ENCODE measurements at regions not wholly inside any gene's neighbourhood (a gene's known extent, or its start where the extent isn't known, plus 50 kb on each side); places are given as distances from the start of the nearest gene placed in this dataset.
"Not testable (repeated sequence)": the region's sequence is repeated elsewhere in the genome, so short reads cannot be mapped to it uniquely, and the experiment has no call there.

DNA sequence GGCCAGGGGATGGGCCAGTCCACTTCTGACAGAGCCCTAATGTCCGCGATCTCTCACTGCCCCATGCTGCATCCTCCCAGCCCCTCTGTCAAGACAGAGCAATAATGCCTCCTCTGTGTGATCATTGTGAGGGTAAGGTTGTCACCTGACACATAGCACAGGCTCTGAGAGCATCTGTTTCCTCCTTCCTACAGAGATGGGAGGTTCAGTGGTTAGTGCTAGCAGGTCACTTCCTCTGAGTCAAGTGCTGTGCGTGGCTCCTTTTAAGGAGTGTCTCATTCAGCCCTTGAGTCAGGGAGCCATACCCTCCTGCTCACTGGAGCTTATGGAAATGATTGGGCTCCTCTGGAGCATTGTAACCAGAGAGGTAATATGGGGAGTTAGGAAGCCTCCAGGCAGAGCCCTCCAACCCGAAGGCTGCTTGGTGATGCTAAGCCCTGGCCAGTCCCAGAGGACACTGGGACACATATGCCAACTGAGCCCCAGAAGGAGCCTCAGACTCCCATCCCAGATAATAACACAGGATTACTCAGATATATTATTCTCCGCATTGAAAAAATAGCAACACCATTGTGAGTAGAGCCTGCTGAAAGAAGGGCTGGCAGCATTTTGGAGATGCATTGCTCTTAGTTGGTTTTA is 189.0 kb downstream of the GALNT1 start:
- DNase-seq = no peak

- no peak for DNase-seq
Measured at GRCh38 chr18:35771172-35771571, 189.6 kb downstream of the GALNT1 start.

GRCh38 chr18:35775887-35776286 is 194.3 kb downstream of the GALNT1 start:
- DNase-seq = no peak

DNA sequence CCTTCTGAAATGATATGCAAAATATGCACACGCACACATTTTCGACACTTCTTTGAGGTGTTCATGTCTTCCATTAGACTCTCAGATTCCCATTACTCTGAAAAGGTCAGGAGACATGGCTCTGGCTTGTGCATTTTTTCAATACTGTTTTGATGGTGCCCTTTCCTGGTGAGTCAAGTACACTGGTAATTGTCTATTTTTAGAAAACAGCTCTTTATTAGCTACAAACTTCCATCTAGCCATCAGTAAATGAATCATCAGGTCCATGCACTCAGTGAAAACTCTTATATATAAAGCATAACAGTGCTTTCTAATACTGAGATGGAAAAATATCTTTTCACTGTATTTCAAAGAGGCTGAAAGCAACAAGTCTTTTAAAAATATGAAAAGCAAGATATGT is 194.9 kb downstream of the GALNT1 start:
- no peak for DNase-seq

DNA sequence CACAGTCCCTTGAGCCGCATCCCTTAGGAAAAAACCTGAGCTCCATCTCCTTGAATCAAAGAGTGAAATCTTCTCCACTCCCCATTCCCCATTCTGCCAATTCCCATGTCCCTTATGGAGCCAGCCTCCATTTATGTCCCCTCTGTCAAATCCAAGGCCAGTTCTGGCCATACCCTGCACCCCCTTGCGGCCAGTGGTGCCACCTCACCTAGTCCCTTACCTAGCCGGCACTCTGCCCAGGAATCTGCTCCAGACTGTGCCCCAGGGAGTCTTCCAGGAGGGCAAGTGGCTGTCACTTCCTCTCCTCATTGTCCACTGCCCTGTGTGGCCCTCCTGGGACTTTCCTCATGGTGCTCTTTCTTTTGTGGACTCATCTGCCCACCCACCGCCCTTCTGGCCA is 195.4 kb upstream of the RMP24 start:
- DNase-seq = no peak

DNA sequence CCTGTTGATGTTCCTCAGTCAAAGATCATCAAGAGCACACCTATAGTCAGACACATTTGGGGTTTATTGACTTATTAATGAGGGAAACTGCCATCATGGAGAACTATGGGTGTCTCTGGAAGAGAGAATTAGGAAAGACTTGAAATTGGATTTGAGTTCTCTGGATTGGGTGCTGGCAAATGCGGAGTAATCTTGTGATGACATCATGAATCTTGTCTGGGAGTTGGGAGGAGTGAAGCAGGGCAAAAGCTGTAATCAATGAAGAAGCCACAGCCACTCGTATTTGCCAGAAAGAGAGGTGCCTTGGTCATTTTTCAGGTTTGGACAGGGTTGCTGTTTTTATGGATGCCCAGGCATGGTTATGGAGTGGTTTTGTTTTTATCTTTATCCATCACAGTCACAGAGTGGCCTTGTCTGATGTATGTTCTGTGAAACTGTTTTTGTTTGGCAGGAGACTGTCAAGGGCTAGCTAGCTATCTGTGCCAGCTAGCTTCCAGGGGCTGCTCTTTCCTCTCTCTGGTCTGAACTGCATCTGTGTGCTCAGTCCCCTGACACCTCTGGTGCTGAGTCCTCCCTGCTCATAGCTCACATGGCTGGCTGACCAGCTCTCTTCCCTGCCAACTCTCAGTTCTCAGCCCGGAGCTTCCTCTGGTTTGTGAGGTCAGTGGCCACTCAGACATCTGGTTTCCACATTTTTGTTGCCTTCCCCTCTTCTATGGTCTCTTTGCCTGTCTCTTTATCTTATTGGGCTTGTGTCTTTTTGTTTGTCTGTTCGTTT is 193.4 kb upstream of the RMP24 start:
- no peak for DNase-seq

DNA sequence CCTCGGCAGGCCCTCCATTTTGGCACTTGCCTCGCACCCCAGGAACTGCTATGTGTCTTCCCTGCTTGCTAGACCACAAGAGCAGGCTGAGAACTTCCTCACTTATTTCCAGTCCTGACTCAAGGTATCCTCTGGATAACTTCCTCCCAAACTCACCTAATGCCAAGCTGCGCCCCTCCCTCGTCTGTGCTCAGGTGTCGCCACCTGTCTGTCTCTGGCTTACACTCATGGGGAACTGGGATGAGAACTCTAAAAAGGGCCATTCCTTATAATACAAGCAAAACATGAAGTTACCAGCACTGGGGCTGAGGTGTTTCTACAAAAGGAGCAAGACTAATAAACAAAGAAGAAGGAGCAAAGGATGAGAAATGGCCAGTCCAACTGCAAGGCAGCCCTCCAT is 191.5 kb upstream of the RMP24 start:
- no peak for DNase-seq

DNA sequence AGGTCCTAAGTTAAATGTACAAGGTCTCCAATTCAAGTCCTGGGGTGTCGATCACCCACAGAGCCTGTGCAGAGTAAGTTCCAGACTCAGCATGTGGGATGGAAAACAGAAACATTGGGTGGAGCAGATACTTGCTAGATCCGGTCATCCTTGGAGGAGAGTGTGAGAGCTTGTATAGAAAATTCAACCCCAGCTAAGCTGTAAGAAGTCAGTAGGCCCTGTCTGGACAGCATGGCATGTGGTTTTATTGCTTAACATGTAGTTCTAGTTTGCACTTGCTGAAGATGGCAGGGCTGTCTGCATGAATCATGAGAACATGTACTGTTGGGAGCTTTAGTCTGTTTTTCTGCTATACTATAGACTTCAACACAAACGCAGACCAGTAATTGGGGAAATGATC is 189.6 kb upstream of the RMP24 start:
- DNase-seq = no peak

GRCh38 chr18:35786365-35787042 is 186.0 kb upstream of the RMP24 start:
- DNase-seq = no peak

GRCh38 chr18:35789543-35789942 is 182.9 kb upstream of the RMP24 start:
- DNase-seq = no peak

DNA sequence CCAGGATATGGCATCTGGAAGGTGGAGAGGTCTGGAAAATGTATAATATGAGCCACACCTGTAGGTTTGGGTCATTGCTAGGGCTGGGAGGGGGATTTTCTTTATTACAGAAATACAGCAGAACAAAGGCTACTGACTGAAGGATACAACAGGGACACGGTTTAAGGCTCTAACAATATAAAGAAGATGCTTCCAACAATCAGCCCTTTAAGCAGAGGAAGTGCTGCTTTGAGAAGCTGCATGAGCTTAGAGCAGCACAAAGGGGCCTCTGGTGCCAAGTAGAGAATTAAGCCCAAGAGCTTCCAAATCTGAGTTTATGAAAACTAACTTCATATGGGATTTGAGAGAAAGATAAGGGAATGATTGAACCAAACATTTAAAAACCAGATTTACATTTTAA is 174.5 kb upstream of the RMP24 start:
- no peak for DNase-seq

- DNase-seq = no peak
Measured at GRCh38 chr18:35803551-35803950, 168.9 kb upstream of the RMP24 start.

- DNase-seq = no peak
Measured at GRCh38 chr18:35804377-35804776, 168.1 kb upstream of the RMP24 start.

DNA sequence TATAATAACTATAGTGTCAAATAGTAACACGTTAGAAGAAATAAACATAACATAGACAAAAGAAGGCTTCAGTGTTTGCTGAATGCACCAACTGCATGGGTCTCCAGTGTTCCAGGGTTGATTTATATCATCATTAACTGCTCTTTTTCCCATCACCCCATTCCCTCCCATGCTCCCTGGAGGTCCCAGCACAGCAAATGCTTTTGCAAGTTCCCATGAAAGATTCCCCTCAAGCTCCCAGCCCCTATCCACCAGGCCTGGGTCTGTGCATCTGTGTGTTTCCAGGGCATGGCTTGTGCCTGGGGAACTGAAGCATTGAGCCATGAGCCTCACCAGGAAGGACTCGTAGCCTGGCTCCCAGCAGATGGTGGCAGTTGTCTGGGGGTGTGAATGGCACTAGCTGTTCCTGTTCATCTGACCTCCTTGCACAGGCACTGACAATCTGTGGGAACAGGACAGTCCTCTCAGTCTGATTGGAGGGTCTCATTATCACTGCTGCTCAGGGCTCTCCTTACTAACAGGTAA is 164.6 kb upstream of the RMP24 start:
- no peak for DNase-seq

- DNase-seq = no peak
Measured at GRCh38 chr18:35808796-35809195, 163.7 kb upstream of the RMP24 start.

GRCh38 chr18:35810520-35810919 is 162.0 kb upstream of the RMP24 start:
- no peak for DNase-seq

- DNase-seq = no peak
Measured at GRCh38 chr18:35811896-35812295, 160.6 kb upstream of the RMP24 start.

DNA sequence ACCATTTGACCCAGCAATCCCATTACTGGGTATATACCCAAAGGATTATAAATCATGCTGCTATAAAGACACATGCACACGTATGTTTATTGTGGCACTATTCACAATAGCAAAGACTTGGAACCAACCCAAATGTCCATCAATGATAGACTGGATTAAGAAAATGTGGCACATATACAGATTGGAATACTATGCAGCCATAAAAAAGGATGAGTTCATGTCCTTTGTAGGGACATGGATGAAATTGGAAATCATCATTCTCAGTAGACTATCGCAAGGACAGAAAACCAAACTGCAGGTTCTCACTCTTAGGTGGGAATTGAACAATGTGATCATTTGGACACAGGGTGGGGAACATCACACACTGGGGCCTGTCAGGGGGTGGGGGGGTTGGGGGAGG is 157.5 kb upstream of the RMP24 start:
- not testable (repeated sequence) for DNase-seq

DNA sequence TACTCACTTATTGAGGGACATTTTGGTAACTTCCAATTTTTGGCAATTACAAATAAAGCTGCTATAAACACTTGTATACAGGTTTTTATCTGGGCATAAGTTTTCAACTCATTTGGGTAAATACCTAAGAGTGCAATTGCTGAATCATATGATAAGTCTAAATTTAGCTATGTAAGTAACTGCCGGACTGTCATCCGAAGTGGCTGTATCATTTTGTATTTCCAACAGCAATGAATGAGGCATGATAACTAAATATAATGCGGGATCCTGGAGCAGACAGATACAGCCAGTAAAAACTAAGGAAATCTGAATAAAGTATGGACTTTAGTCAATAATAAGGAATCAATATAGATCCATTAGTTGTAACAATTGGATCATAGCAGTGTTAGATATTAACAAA is 156.5 kb upstream of the RMP24 start:
- DNase-seq = no peak

DNA sequence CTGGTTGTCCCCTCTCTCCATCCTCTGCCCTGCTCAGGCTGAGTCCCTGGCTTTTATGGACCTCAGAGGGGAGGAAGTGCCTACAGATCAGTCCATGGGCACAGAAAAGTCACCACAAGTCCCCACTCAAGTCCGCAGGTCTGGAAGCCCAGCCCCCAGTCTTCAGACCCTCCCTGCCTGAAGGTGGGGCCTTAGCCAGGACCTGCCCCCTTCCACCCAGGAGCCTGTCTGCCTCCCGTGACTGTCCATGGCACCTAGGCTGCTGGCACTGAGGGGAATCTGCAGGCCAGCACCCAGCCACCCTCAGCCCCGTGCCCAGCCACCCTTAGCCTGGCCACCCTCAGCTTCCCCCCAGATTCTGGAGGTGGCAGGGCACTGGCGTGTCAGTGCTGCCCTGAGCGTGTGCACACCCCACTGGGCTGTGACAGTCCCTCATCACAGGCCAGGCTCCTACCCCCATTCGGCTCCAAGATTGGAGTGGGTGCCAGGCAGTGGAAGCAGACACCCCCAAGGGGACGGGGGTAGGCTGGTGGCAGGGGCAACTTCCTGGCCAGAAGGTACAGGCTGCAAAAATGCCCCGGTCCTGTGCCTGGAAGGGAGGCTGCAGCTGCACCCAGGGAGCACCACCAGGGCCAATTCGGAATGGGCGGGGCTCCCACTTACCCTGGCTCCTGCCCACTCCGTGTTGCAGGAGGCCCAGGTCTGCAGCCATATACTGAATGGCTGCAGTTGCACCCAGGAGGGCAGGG is 154.7 kb upstream of the RMP24 start:
- no peak for DNase-seq

DNA sequence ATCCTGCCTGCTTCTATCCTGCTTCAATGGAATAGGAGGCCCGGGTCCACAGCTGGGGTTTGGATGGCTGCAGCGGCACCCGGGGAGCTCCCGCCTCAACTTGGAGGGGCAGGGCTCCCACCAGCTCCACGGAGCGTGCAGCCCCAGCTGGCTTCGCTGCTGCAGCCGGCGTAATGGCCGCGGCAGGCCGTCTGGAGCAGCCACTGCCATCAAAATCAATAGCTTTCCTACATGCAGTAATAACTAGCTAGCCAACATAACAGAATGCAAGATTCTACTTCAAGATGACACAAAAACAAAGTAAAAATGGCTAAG is 154.2 kb upstream of the RMP24 start:
- DNase-seq = no peak

GRCh38 chr18:35822413-35822812 is 150.1 kb upstream of the RMP24 start:
- DNase-seq = no peak

DNA sequence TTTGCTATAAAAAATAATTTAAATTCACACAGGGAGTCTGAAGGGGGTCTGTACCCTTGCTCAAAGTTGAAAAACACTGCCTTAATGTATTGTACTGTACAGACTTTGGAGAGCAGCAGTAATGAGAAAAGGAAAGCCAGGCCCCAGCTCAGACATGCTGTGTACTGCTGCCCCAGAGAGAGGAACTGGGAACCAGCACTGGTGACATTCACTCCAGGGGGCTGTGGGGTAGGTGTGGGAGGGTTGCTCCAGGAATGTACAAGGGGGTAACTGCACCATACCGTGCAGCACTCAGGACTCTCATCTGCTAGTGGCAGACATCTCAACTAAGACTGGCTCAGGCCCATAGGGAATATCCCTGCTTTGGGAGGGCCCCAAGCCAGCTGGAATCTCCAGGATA is 146.0 kb upstream of the RMP24 start:
- DNase-seq = no peak
